HEK293 (cell line): ENCODE measurements at regions not wholly inside any gene's neighbourhood (a gene's known extent, or its start where the extent isn't known, plus 50 kb on each side); places are given as distances from the start of the nearest gene placed in this dataset.

Experiments used
- CTCF ChIA-PET: fragments of 350-600 bp; formaldehyde crosslinking; extraction: SDS; loops from one replicate; lab custom pipeline; 2021; ENCODE audit warnings: antibody characterized with exemption; lab: Yijun Ruan, JAX
- POLR2A ChIA-PET: fragments of 300-600 bp; formaldehyde crosslinking; extraction: SDS; loops from one replicate; lab custom pipeline; 2020; ENCODE audit warnings: antibody characterized with exemption, inconsistent platforms; lab: Yijun Ruan, JAX
- H3K27ac ChIP-seq: fragments of 200-500 bp; sonication (Bioruptor generic); 2 replicates; pipeline ENCODE4 v1.5.1; 2014; ENCODE audit warnings: low read depth, low read length, control low read depth, inconsistent platforms; ENCODE audit errors: extremely low read depth
- H3K36me3 ChIP-seq, 2 experiments: fragments of 200-500 bp in 1 of 2; sonication (Bioruptor generic) in 1 of 2; 1 replicate in 1 of 2; 2 replicates in 1 of 2; pipeline ENCODE4 v1.5.1; 2014 to 2017; ENCODE audit warnings: inconsistent platforms in 2 of 2, low read length in 2 of 2; ENCODE audit not compliant: control insufficient read depth in 2 of 2, insufficient read depth in 1 of 2
- H3K4me1 ChIP-seq: fragments of 200-500 bp; sonication (Bioruptor generic); 2 replicates; pipeline ENCODE4 v1.5.1; 2014; ENCODE audit warnings: mild to moderate bottlenecking, low read length, inconsistent platforms; ENCODE audit not compliant: control insufficient read depth, insufficient read depth
- H3K4me3 ChIP-seq: 2 replicates; pipeline ENCODE4 v1.5.1; 2011; ENCODE audit warnings: low read depth, mild to moderate bottlenecking, control low read depth, low read length, moderate library complexity
- H3K9me3 ChIP-seq: fragments of 200-500 bp; sonication (Bioruptor generic); 2 replicates; pipeline ENCODE4 v1.5.1; 2014; ENCODE audit warnings: low read depth, low read length, inconsistent platforms; ENCODE audit not compliant: control insufficient read depth, insufficient read depth
- BCL6B ChIP-seq: fragments of 450-650 bp; formaldehyde crosslinking; IDR thresholded peaks from 2 replicates; pipeline ENCODE4 v1.5.1; 2017; ENCODE audit warnings: missing biosample characterization, missing genetic modification characterization
- HOXC10 ChIP-seq: sonication (generic); formaldehyde crosslinking; IDR thresholded peaks from 2 replicates; pipeline ENCODE4 v1.8.1; 2023; ENCODE audit warnings: mild to moderate bottlenecking, missing genetic modification reagents
- KLF17 ChIP-seq: fragments of 450-650 bp; formaldehyde crosslinking; IDR thresholded peaks from 2 replicates; pipeline ENCODE4 v1.5.1; 2016; ENCODE audit warnings: missing biosample characterization, missing genetic modification characterization
- KLF7 ChIP-seq: fragments of 450-650 bp; formaldehyde crosslinking; IDR thresholded peaks from 2 replicates; pipeline ENCODE4 v1.5.1; 2016; ENCODE audit warnings: missing biosample characterization, missing genetic modification characterization, borderline replicate concordance
- RBAK ChIP-seq: fragments of 450-650 bp; formaldehyde crosslinking; IDR thresholded peaks from 2 replicates; pipeline ENCODE4 v1.5.1; 2016; ENCODE audit warnings: missing biosample characterization, missing genetic modification characterization
- REPIN1 ChIP-seq: fragments of 450-650 bp; formaldehyde crosslinking; IDR thresholded peaks from 2 replicates; pipeline ENCODE4 v1.5.1; 2017; ENCODE audit warnings: missing biosample characterization, missing genetic modification characterization, low read depth
- TCF7L2 ChIP-seq: IDR thresholded peaks from 2 replicates; pipeline ENCODE4 v1.6.1; 2011; ENCODE audit warnings: low read depth, mild to moderate bottlenecking, inconsistent platforms, low read length, moderate library complexity, borderline replicate concordance
- ZBTB1 ChIP-seq: fragments of 450-650 bp; formaldehyde crosslinking; IDR thresholded peaks from 2 replicates; pipeline ENCODE4 v1.5.1; 2016; ENCODE audit warnings: missing biosample characterization, missing genetic modification characterization
- ZBTB48 ChIP-seq: fragments of 450-650 bp; formaldehyde crosslinking; IDR thresholded peaks from 2 replicates; pipeline ENCODE4 v1.5.1; 2016; ENCODE audit warnings: missing biosample characterization, missing genetic modification characterization
- ZBTB6 ChIP-seq: fragments of 450-650 bp; formaldehyde crosslinking; IDR thresholded peaks from 2 replicates; pipeline ENCODE4 v1.5.1; 2017; ENCODE audit warnings: missing biosample characterization, missing genetic modification characterization
- ZEB2 ChIP-seq: fragments of 450-650 bp; formaldehyde crosslinking; IDR thresholded peaks from 2 replicates; pipeline ENCODE4 v1.5.1; 2016; ENCODE audit warnings: missing biosample characterization, missing genetic modification characterization
- ZFP41 ChIP-seq: fragments of 450-650 bp; formaldehyde crosslinking; IDR thresholded peaks from 2 replicates; pipeline ENCODE4 v1.5.1; 2016; ENCODE audit warnings: missing biosample characterization, missing genetic modification characterization, borderline replicate concordance
- ZIC2 ChIP-seq: fragments of 450-650 bp; formaldehyde crosslinking; IDR thresholded peaks from 2 replicates; pipeline ENCODE4 v1.5.1; 2016; ENCODE audit warnings: missing biosample characterization, missing genetic modification characterization
- ZNF18 ChIP-seq: fragments of 450-650 bp; formaldehyde crosslinking; IDR thresholded peaks from 2 replicates; pipeline ENCODE4 v1.5.1; 2016; ENCODE audit warnings: missing biosample characterization, missing genetic modification characterization
- ZNF202 ChIP-seq: fragments of 450-650 bp; formaldehyde crosslinking; IDR thresholded peaks from 2 replicates; pipeline ENCODE4 v1.5.1; 2016; ENCODE audit warnings: missing biosample characterization, missing genetic modification characterization, borderline replicate concordance
- ZNF350 ChIP-seq: fragments of 450-650 bp; formaldehyde crosslinking; IDR thresholded peaks from 2 replicates; pipeline ENCODE4 v1.5.0; 2017; ENCODE audit warnings: missing biosample characterization, mild to moderate bottlenecking, missing genetic modification characterization
- ZNF423 ChIP-seq: fragments of 450-650 bp; formaldehyde crosslinking; IDR thresholded peaks from 2 replicates; pipeline ENCODE4 v1.5.1; 2016; ENCODE audit warnings: missing biosample characterization, missing genetic modification characterization
- ZNF514 ChIP-seq: fragments of 450-650 bp; formaldehyde crosslinking; IDR thresholded peaks from 2 replicates; pipeline ENCODE4 v1.5.1; 2016; ENCODE audit warnings: missing biosample characterization, missing genetic modification characterization
- ZNF521 ChIP-seq: fragments of 450-650 bp; formaldehyde crosslinking; IDR thresholded peaks from 2 replicates; pipeline ENCODE4 v1.5.1; 2017; ENCODE audit warnings: missing biosample characterization, mild to moderate bottlenecking, missing genetic modification characterization
- ZNF544 ChIP-seq: fragments of 450-650 bp; formaldehyde crosslinking; IDR thresholded peaks from 2 replicates; pipeline ENCODE4 v1.5.0; 2017; ENCODE audit warnings: missing biosample characterization, missing genetic modification characterization
- ZNF548 ChIP-seq: fragments of 450-650 bp; formaldehyde crosslinking; IDR thresholded peaks from 2 replicates; pipeline ENCODE4 v1.5.1; 2016; ENCODE audit warnings: missing biosample characterization, missing genetic modification characterization
- ZNF571 ChIP-seq: fragments of 450-650 bp; formaldehyde crosslinking; IDR thresholded peaks from 2 replicates; pipeline ENCODE4 v1.5.0; 2017; ENCODE audit warnings: missing biosample characterization, missing genetic modification characterization
- ZNF639 ChIP-seq: fragments of 450-650 bp; formaldehyde crosslinking; IDR thresholded peaks from 2 replicates; pipeline ENCODE4 v1.5.1; 2016; ENCODE audit warnings: missing biosample characterization, missing genetic modification characterization
- ZNF704 ChIP-seq: fragments of 450-650 bp; formaldehyde crosslinking; IDR thresholded peaks from 2 replicates; pipeline ENCODE4 v1.5.1; 2016; ENCODE audit warnings: missing biosample characterization, missing genetic modification characterization
- ZNF76 ChIP-seq: fragments of 450-650 bp; formaldehyde crosslinking; IDR thresholded peaks from 2 replicates; pipeline ENCODE4; 2016; ENCODE audit warnings: low read depth, missing biosample characterization, missing genetic modification characterization, borderline replicate concordance
- ZNF768 ChIP-seq: fragments of 450-650 bp; formaldehyde crosslinking; IDR thresholded peaks from 2 replicates; pipeline ENCODE4 v1.5.1; 2018; ENCODE audit warnings: missing biosample characterization, mild to moderate bottlenecking, missing genetic modification characterization
- ZNF777 ChIP-seq: fragments of 450-650 bp; formaldehyde crosslinking; IDR thresholded peaks from 2 replicates; pipeline ENCODE4 v1.5.1; 2017; ENCODE audit warnings: missing biosample characterization, missing genetic modification characterization, borderline replicate concordance
- ZNF792 ChIP-seq: fragments of 450-650 bp; formaldehyde crosslinking; IDR thresholded peaks from 2 replicates; pipeline ENCODE4 v1.5.1; 2016; ENCODE audit warnings: missing biosample characterization, missing genetic modification characterization
- ZNF843 ChIP-seq: fragments of 450-650 bp; formaldehyde crosslinking; IDR thresholded peaks from 2 replicates; pipeline ENCODE4 v1.5.1; 2016; ENCODE audit warnings: missing biosample characterization, missing genetic modification characterization

- no peak for TF ChIP-seq TCF7L2
- TF ChIP-seq HOXC10 (CRISPR knock-in tag) = no peak
- TF ChIP-seq KLF7 (tag by site-specific recombination) = no peak
- TF ChIP-seq, all 188 proteins: peak for 0
These were observed 100.8 kb upstream of the HGF start (continued) for GRCh38 chr7:81870608-81871007.

- CTCF ChIA-PET = no interaction called here
- H3K27ac ChIP-seq = no peak overlapping the region
- H3K4me3 ChIP-seq = no peak overlapping the region
- POLR2A ChIA-PET = no interaction called here
- no peaks in the 10 kb centered on the region for H3K4me1 ChIP-seq
- no peak for TF ChIP-seq ZNF514 (tag by site-specific recombination)
- TF ChIP-seq ZIC2 (tag by site-specific recombination) = no peak
- TF ChIP-seq ZNF202 (tag by site-specific recombination) = no peak
- no peak for TF ChIP-seq ZNF423 (tag by site-specific recombination)
- no peak for TF ChIP-seq ZEB2 (tag by site-specific recombination)
- no peak for TF ChIP-seq REPIN1
- no peak for TF ChIP-seq ZNF76 (tag by site-specific recombination)
- no peak for TF ChIP-seq ZNF768 (tag by site-specific recombination)
- TF ChIP-seq ZFP41 (tag by site-specific recombination) = no peak
- no peak for TF ChIP-seq ZNF704
- no peak for TF ChIP-seq ZNF18 (tag by site-specific recombination)
- TF ChIP-seq ZNF571 (tag by site-specific recombination) = no peak
- H3K9me3 ChIP-seq = no peaks in the 10 kb centered on the region
- H3K36me3 ChIP-seq = no peaks in the 10 kb centered on the region
These were observed 99.8 kb upstream of the HGF start for GRCh38 chr7:81869670-81870069.

- CTCF ChIA-PET = no interaction called here
- H3K4me1 ChIP-seq = no peaks in the 10 kb centered on the region
- no peak overlapping the region for H3K4me3 ChIP-seq
- POLR2A ChIA-PET = no interaction called here
- H3K9me3 ChIP-seq = no peaks in the 10 kb centered on the region
- H3K27ac ChIP-seq = no peak overlapping the region
- H3K36me3 ChIP-seq = no peaks in the 10 kb centered on the region
- TF ChIP-seq KLF17 (no peak), ZNF843 (tag by site-specific recombination) (no peak), ZNF521 (tag by site-specific recombination) (no peak), ZNF544 (tag by site-specific recombination) (no peak), RBAK (tag by site-specific recombination) (no peak), KLF7 (tag by site-specific recombination) (no peak), ZBTB1 (tag by site-specific recombination) (no peak), ZNF548 (tag by site-specific recombination) (no peak), ZNF792 (tag by site-specific recombination) (no peak), ZBTB48 (tag by site-specific recombination) (no peak), ZBTB6 (tag by site-specific recombination) (no peak), BCL6B (no peak), ZNF777 (tag by site-specific recombination) (no peak), ZNF639 (no peak), ZNF350 (no peak)
These were observed 95.9 kb upstream of the HGF start for GRCh38 chr7:81865754-81866153.
